IMR-90 (cell line): ENCODE measurements at regions not wholly inside any gene's neighbourhood (a gene's known extent, or its start where the extent isn't known, plus 50 kb on each side); places are given as distances from the start of the nearest gene placed in this dataset.

Experiments used
- ATAC-seq: fragments of 200-7000 bp; cut with Tn5 transposase; 2 replicates; pipeline ENCODE4 v1.9.1; 2020; ENCODE audit warnings: low read depth, mild to moderate bottlenecking, moderate library complexity
- BruUV-seq: library from RNA; stranded (reverse); fragments of 400-500 nt; replicated peaks from 2 replicates; lab custom pipeline; 2021; lab: Mats Ljungman, UMichigan
- CTCF ChIA-PET: fragments of 300-600 bp; formaldehyde crosslinking; extraction: SDS; loops from one replicate; lab custom pipeline; 2021; ENCODE audit warnings: antibody characterized with exemption; lab: Yijun Ruan, JAX
- POLR2A ChIA-PET: fragments of 300-600 bp; sonication (Branson Sonifier 250); formaldehyde crosslinking; loops from one replicate; lab custom pipeline; 2022; ENCODE audit warnings: antibody characterized with exemption; ENCODE audit not compliant: unreplicated experiment; lab: Charles Lee
- DNase-seq: peaks from one replicate; pipeline ENCODE4 v3.0.0; 2013
- H2AFZ ChIP-seq: replicated peaks from 2 replicates; pipeline ENCODE3; 2013; ENCODE audit warnings: low read length, mild to moderate bottlenecking; ENCODE audit not compliant: poor library complexity
- H2AK5ac ChIP-seq: 2 replicates; pipeline ENCODE4 v1.6.1; 2013; ENCODE audit warnings: low read depth, low read length, inconsistent platforms
- H2AK9ac ChIP-seq: replicated peaks from 2 replicates; pipeline ENCODE3; 2013; ENCODE audit warnings: mild to moderate bottlenecking, low read depth, low read length, moderate library complexity; ENCODE audit not compliant: poor library complexity
- H2BK120ac ChIP-seq: 2 replicates; pipeline ENCODE4 v1.6.1; 2013; ENCODE audit warnings: low read depth, low read length, inconsistent platforms
- H2BK15ac ChIP-seq: 3 replicates; pipeline ENCODE4 v1.6.1; 2013; ENCODE audit warnings: low read depth, low read length, inconsistent platforms
- H2BK20ac ChIP-seq: 2 replicates; pipeline ENCODE4 v1.6.1; 2013; ENCODE audit warnings: low read depth, mild to moderate bottlenecking, inconsistent platforms, low read length, moderate library complexity
- H2BK5ac ChIP-seq: 2 replicates; pipeline ENCODE4 v1.6.1; 2013; ENCODE audit warnings: mild to moderate bottlenecking, low read depth, low read length, inconsistent platforms; ENCODE audit not compliant: poor library complexity, severe bottlenecking
- H3K14ac ChIP-seq: replicated peaks from 2 replicates; pipeline ENCODE4 v1.6.1; 2013; ENCODE audit warnings: low read depth, low read length, inconsistent platforms
- H3K18ac ChIP-seq: 2 replicates; pipeline ENCODE4 v1.6.1; 2013; ENCODE audit warnings: low read depth, low read length, control low read depth
- H3K23ac ChIP-seq: 2 replicates; pipeline ENCODE4 v1.6.1; 2013; ENCODE audit warnings: low read depth, low read length, inconsistent platforms
- H3K27ac ChIP-seq: 2 replicates; pipeline ENCODE4 v1.5.1; 2013; ENCODE audit warnings: mild to moderate bottlenecking, control low read depth, low read length; ENCODE audit not compliant: insufficient read depth
- H3K27me3 ChIP-seq: 2 replicates; pipeline ENCODE4 v1.6.1; 2013; ENCODE audit warnings: low read length; ENCODE audit not compliant: control insufficient read depth, insufficient read depth
- H3K36me3 ChIP-seq: 2 replicates; pipeline ENCODE4 v1.6.1; 2013; ENCODE audit warnings: low read length, mixed read lengths; ENCODE audit not compliant: control insufficient read depth, insufficient read depth
- H3K4ac ChIP-seq: 2 replicates; pipeline ENCODE4 v1.6.1; 2013; ENCODE audit warnings: low read depth, low read length, inconsistent platforms
- H3K4me1 ChIP-seq: 2 replicates; pipeline ENCODE4 v1.6.1; 2013; ENCODE audit warnings: low read length, mixed read lengths; ENCODE audit not compliant: control insufficient read depth, insufficient read depth
- H3K4me2 ChIP-seq: 2 replicates; pipeline ENCODE4 v1.6.1; 2013; ENCODE audit warnings: low read depth, mild to moderate bottlenecking, control low read depth, low read length, moderate library complexity
- H3K4me3 ChIP-seq: 2 replicates; pipeline ENCODE4 v1.5.1; 2013; ENCODE audit warnings: low read depth, mild to moderate bottlenecking, control low read depth, low read length, moderate library complexity; ENCODE audit not compliant: insufficient read depth
- H3K56ac ChIP-seq: 2 replicates; pipeline ENCODE4 v1.6.1; 2013; ENCODE audit warnings: low read length, inconsistent platforms; ENCODE audit not compliant: insufficient read depth; ENCODE audit errors: extremely low read depth
- H3K79me1 ChIP-seq, 2 experiments: 2 replicates each; pipeline ENCODE4 v1.6.1; 2013; ENCODE audit warnings: low read length in 2 of 2, inconsistent platforms in 1 of 2, low read depth in 1 of 2
- H3K9ac ChIP-seq: 2 replicates; pipeline ENCODE4 v1.6.1; 2013; ENCODE audit warnings: low read depth, low read length, control low read depth
- H3K9me1 ChIP-seq: 2 replicates; pipeline ENCODE4 v1.6.1; 2013; ENCODE audit warnings: low read length, inconsistent platforms; ENCODE audit not compliant: insufficient read depth
- H3K9me3 ChIP-seq: 2 replicates; pipeline ENCODE4 v1.6.1; 2013; ENCODE audit warnings: low read length; ENCODE audit not compliant: control insufficient read depth, insufficient read depth
- H4K20me1 ChIP-seq: 2 replicates; pipeline ENCODE4 v1.6.1; 2013; ENCODE audit warnings: low read length, inconsistent platforms; ENCODE audit not compliant: insufficient read depth
- H4K5ac ChIP-seq: 2 replicates; pipeline ENCODE4 v1.6.1; 2013; ENCODE audit warnings: mild to moderate bottlenecking, low read depth, low read length, control low read depth
- H4K8ac ChIP-seq, 2 experiments: 2 replicates each; pipeline ENCODE4 v1.6.1; 2013; ENCODE audit warnings: low read depth in 2 of 2, low read length in 2 of 2, control low read depth in 1 of 2, inconsistent platforms in 1 of 2
- H4K91ac ChIP-seq: 2 replicates; pipeline ENCODE4 v1.6.1; 2013; ENCODE audit warnings: low read depth, low read length, inconsistent platforms; ENCODE audit not compliant: insufficient read depth
- BHLHE40 ChIP-seq: fragments of 150-350 bp; IDR thresholded peaks from 2 replicates; pipeline ENCODE4 v1.6.1; 2016; ENCODE audit warnings: mild to moderate bottlenecking, low read depth, low read length
- CEBPB ChIP-seq: IDR thresholded peaks from 2 replicates; pipeline ENCODE4 v1.6.1; 2012; ENCODE audit warnings: low read depth, low read length, improper control_type of control experiment
- CHD1 ChIP-seq: IDR thresholded peaks from 2 replicates; pipeline ENCODE4 v1.6.1; 2012; ENCODE audit warnings: low read depth, low read length, improper control_type of control experiment
- ELK1 ChIP-seq: fragments of 150-350 bp; IDR thresholded peaks from 2 replicates; pipeline ENCODE4 v1.6.1; 2016; ENCODE audit warnings: low read depth, mild to moderate bottlenecking, low read length, moderate library complexity, borderline replicate concordance
- FOS ChIP-seq: fragments of 150-350 bp; IDR thresholded peaks from 2 replicates; pipeline ENCODE4 v1.6.1; 2016; ENCODE audit warnings: low read depth, low read length
- MAFK ChIP-seq: IDR thresholded peaks from 2 replicates; pipeline ENCODE4 v1.6.1; 2012; ENCODE audit warnings: low read depth, low read length, improper control_type of control experiment
- MAZ ChIP-seq: IDR thresholded peaks from 2 replicates; pipeline ENCODE4 v1.6.1; 2012; ENCODE audit warnings: low read depth, mild to moderate bottlenecking, low read length, improper control_type of control experiment, moderate library complexity, borderline replicate concordance
- MXI1 ChIP-seq: IDR thresholded peaks from 2 replicates; pipeline ENCODE4 v1.6.1; 2012; ENCODE audit warnings: low read depth, mild to moderate bottlenecking, low read length, moderate library complexity, borderline replicate concordance
- NFE2L2 ChIP-seq: fragments of 150-350 bp; IDR thresholded peaks from 2 replicates; pipeline ENCODE4 v1.6.1; 2016; ENCODE audit warnings: low read depth, mild to moderate bottlenecking, low read length
- POLR2A ChIP-seq: IDR thresholded peaks from 2 replicates; pipeline ENCODE4 v1.6.1; 2012; ENCODE audit warnings: mild to moderate bottlenecking, low read depth, low read length
- RAD21 ChIP-seq: IDR thresholded peaks from 2 replicates; pipeline ENCODE4 v1.6.1; 2012; ENCODE audit warnings: low read length, improper control_type of control experiment
- RCOR1 ChIP-seq: IDR thresholded peaks from 2 replicates; pipeline ENCODE4 v1.6.1; 2012; ENCODE audit warnings: mild to moderate bottlenecking, low read length, improper control_type of control experiment; ENCODE audit not compliant: insufficient replicate concordance
- RFX5 ChIP-seq: IDR thresholded peaks from 2 replicates; pipeline ENCODE4 v1.8.0; 2012; ENCODE audit warnings: low read depth, mild to moderate bottlenecking, low read length, moderate library complexity
- SMC3 ChIP-seq: fragments of 150-350 bp; IDR thresholded peaks from 2 replicates; pipeline ENCODE4 v1.6.1; 2016; ENCODE audit warnings: low read depth, mild to moderate bottlenecking, antibody characterized with exemption, low read length, moderate library complexity
- WGBS, 2 experiments: methylation state at CpG; one replicate each; pipeline versions ENCODE4 v1.1.5 to v1.1.7; 2013; ENCODE audit warnings: missing lambda C conversion rate in 2 of 2; ENCODE audit not compliant: insufficient read length in 1 of 2; ENCODE audit errors: extremely low coverage in 2 of 2; 5-methylcytosine and 5-hydroxymethylcytosine counted together
- dilution Hi-C: fragments of 300-500 bp; cut with HindIII; formaldehyde crosslinking; loops from one replicate; pipeline ENCODE4 v1.14.3; 2018; ENCODE audit warnings: low sequenced_read_pairs; ENCODE audit not compliant: unreplicated experiment
- in situ Hi-C: fragments of 300-500 bp; cut with MboI; formaldehyde crosslinking; loops from 3 replicates; pipeline ENCODE4 v1.14.3; 2019; ENCODE audit warnings: low sequenced_read_pairs, inconsistent platforms, mixed read lengths
- intact Hi-C: fragments of 100-400 bp; cut with micrococcal nuclease; formaldehyde crosslinking; loops from 2 replicates; pipeline ENCODE4 v1.10.0; 2022
- TF ChIP-seq, protein P1 (sequence below): fragments of 150-350 bp; IDR thresholded peaks from 2 replicates; pipeline ENCODE4 v1.6.1; 2017; ENCODE audit warnings: mild to moderate bottlenecking, antibody characterized with exemption, low read length, low read depth
- TF ChIP-seq, protein P2 (sequence below): conservative IDR thresholded peaks from 2 replicates; pipeline ENCODE4 v1.5.1; 2012; ENCODE audit warnings: mild to moderate bottlenecking, low read depth, low read length, improper control_type of control experiment

- Histone ChIP-seq H2AFZ (peak overlapping the region; percentile 37), H3K36me3 (no peaks in the 10 kb centered on the region), H2BK120ac (peak overlapping the region; percentile 99), H4K8ac (peak overlapping the region in 1 of 2 experiments; percentile 66; a peak in 1 of 4 replicates), H2AK5ac (peak overlapping the region; percentile 92), H3K56ac (no peak overlapping the region), H4K20me1 (no peaks in the 10 kb centered on the region), H2AK9ac (peak overlapping the region; percentile 31), H3K9me1 (peaks cover 44% of the 10 kb centered on the region), H2BK15ac (peak overlapping the region; percentile 78; the same call in 1 of the 3 replicates), H3K23ac (no peak overlapping the region; the same call in 1 of the 2 replicates), H4K91ac (peak overlapping the region; percentile 93), H2BK20ac (peak overlapping the region; percentile 91), H3K4me1 (peaks cover 53% of the 10 kb centered on the region), H3K4me3 (no peak overlapping the region), H3K79me1 (peaks cover 0 to 44% of the 10 kb centered on the region in 2 experiments; a peak in 3 of 4 replicates), H3K9me3 (no peaks in the 10 kb centered on the region), H3K27me3 (no peaks in the 10 kb centered on the region), H3K27ac (no peak overlapping the region), H4K5ac (no peak overlapping the region; the same call in none of the 2 replicates), H2BK5ac (no peak overlapping the region), H3K9ac (no peak overlapping the region), H3K18ac (no peak overlapping the region; the same call in 1 of the 2 replicates), H3K14ac (peak overlapping the region; percentile 37), H3K4ac (peak overlapping the region; percentile 67), H3K4me2 (no peak overlapping the region)
- dilution Hi-C loops: no loop called here
- BruUV-seq: no TSS peak
- in situ Hi-C loops: no loop called here
- CTCF ChIA-PET: no interaction called here
- intact Hi-C loops: no loop called here
- DNase-seq: no peak
- POLR2A ChIA-PET: no interaction called here
- ATAC-seq: no peak
- WGBS, 2 experiments: 100% methylated on average over 1 of the region's 6 CpGs; no CpG with 5 or more reads in 1 of the 2 experiments
- TF ChIP-seq NFE2L2: no peak
- no peak for TF ChIP-seq ELK1
- TF ChIP-seq, protein P1, sequence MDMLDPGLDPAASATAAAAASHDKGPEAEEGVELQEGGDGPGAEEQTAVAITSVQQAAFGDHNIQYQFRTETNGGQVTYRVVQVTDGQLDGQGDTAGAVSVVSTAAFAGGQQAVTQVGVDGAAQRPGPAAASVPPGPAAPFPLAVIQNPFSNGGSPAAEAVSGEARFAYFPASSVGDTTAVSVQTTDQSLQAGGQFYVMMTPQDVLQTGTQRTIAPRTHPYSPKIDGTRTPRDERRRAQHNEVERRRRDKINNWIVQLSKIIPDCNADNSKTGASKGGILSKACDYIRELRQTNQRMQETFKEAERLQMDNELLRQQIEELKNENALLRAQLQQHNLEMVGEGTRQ: no peak
- TF ChIP-seq CHD1: no peak
- no peak for TF ChIP-seq SMC3
- TF ChIP-seq MXI1: no peak
- no peak for TF ChIP-seq POLR2A
- TF ChIP-seq FOS: no peak
- TF ChIP-seq RAD21: no peak
- no peak for TF ChIP-seq CEBPB
- TF ChIP-seq MAFK: no peak
- TF ChIP-seq, protein P2, sequence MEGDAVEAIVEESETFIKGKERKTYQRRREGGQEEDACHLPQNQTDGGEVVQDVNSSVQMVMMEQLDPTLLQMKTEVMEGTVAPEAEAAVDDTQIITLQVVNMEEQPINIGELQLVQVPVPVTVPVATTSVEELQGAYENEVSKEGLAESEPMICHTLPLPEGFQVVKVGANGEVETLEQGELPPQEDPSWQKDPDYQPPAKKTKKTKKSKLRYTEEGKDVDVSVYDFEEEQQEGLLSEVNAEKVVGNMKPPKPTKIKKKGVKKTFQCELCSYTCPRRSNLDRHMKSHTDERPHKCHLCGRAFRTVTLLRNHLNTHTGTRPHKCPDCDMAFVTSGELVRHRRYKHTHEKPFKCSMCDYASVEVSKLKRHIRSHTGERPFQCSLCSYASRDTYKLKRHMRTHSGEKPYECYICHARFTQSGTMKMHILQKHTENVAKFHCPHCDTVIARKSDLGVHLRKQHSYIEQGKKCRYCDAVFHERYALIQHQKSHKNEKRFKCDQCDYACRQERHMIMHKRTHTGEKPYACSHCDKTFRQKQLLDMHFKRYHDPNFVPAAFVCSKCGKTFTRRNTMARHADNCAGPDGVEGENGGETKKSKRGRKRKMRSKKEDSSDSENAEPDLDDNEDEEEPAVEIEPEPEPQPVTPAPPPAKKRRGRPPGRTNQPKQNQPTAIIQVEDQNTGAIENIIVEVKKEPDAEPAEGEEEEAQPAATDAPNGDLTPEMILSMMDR: no peak
- no peak for TF ChIP-seq RCOR1
- no peak for TF ChIP-seq BHLHE40
- no peak for TF ChIP-seq MAZ
- no peak for TF ChIP-seq RFX5
Observed at GRCh38 chr20:50288128-50288623, 97.5 kb downstream of the CEBPB start.
